ENCODE measurements at regions not wholly inside any gene's neighbourhood (a gene's known extent, or its start where the extent isn't known, plus 50 kb on each side); places are given as distances from the start of the nearest gene placed in this dataset.
"Not testable (repeated sequence)": the region's sequence is repeated elsewhere in the genome, so short reads cannot be mapped to it uniquely, and the experiment has no call there.

DNA sequence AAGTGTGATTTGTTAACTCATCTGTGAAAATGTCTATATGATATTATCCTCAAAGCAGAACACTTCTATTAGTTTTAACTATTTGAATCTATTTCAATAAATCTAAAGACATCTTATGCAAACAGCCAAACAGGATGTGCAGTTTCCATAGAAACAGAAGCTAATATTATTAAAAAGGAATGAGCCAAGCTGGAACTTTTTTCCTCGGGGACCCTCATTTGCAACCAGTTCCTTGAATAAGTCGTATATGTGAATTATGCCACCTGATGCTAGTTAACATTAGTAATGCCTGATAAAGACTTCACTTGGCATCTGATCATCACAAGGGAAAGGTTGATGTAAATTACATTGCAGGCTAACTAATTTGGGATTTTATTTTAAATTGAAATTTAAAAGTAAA, 216.9 kb upstream of the SMLR1 start:
- no peak for DNase-seq

DNA sequence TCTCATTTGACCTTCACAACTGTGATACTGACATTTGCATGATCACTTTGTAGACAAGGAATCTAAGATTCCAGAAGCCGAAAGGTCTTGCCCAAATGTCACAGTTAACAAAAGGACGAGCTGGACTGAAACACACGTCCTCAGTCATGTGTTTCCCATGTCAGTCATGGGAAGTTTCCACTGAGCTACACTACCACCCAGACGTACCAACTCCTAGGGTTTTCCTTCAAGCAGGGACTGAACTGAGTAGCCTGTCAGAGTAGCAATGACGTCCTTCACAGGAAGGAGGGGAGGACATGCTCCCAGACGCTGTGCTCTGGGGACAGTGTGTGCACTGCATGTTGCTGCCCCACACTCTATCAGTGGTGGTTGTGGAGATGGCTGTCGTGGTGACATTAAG, 215.8 kb upstream of the SMLR1 start:
- DNase-seq = no peak

GRCh38 chr6:130613176-130613575, 214.0 kb upstream of the SMLR1 start:
- no peak for DNase-seq

DNA sequence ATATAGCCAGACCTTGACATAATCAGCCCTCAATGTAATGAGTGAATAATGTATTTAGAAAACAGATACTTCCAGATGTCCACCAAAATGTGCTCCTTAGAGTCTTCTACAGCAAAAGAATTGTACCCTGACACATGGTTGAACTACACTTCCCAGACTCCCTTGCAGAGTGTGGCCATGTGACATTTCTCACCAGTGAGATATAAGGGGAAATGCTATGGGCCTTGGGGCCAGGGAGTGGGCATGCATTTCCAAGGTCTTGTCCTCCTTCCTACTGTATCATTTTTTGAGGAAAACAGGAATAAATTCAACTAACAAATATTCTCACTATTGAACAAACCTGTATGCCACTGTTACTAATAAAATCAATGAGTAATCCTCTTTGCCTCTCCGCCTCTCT, 211.4 kb upstream of the SMLR1 start:
- no peak for DNase-seq

DNA sequence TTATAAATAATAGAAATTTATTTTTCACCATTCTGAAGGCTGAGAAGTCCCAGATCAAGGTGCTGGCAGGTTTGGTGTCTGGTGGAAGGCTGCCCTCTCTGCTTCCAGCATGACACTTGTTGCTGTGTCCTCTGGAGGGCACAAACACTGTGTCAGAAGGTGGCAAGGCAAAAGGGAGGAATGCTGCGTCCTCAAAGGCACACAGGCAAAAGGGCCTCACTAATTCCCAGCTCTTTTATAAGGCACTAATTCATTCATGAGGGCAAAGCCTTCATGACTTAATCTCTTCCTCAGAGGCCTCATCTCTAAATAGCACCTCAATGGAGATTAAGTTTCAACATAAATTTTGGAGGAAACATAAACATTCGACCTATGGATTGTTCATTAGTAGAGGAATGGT, 209.5 kb upstream of the SMLR1 start:
- no peak for DNase-seq

- not testable (repeated sequence) for DNase-seq
Observed at GRCh38 chr6:130618806-130619205, 208.4 kb upstream of the SMLR1 start.

DNA sequence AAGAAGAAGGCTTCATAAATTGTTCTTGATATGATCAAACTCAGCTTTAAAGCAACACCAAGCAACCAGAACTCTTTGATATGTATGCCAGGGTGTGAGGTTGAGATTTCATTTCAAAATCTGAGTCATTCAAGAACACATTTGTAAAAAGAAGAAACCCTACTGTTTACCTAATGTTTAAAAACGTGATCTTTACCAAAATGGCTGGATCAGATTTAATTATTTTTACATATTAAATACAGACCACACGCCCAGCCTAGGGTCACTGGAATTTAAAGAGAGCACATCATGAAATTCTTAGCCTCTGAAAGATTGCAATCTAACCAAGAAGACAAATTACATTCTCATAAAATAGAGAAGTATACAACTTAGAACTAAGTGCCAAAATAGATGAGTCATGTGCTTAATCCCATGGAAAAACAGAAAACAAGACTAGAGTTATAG, 206.8 kb upstream of the SMLR1 start:
- DNase-seq = no peak

DNA sequence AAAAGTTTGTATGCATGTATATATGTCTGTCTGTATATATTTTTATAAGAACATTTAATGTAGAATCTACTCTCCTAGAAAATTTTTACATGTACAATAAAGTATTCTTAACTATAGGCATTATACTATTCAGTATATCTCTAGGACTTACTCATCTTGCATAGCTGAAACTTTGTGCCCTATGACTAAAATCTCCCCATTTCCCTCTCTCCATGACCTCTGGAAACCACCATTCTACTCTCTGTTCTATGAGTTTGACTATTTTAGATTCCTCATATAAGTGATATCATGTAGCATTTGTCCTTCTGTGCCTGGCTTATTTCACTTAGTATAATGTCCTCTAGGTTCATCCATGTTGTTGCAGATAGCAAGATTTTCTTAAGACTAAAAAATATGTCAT, 205.1 kb upstream of the SMLR1 start:
- no peak for DNase-seq

- DNase-seq = no peak
Observed at GRCh38 chr6:130624046-130624445, 203.2 kb upstream of the SMLR1 start.

GRCh38 chr6:130625825-130626527, 201.2 kb upstream of the SMLR1 start:
- DNase-seq = no peak

- DNase-seq = no peak
Observed at GRCh38 chr6:130628862-130629261, 198.3 kb upstream of the SMLR1 start.

- no peak for DNase-seq
Observed at GRCh38 chr6:130629640-130630039, 197.6 kb upstream of the SMLR1 start.

DNA sequence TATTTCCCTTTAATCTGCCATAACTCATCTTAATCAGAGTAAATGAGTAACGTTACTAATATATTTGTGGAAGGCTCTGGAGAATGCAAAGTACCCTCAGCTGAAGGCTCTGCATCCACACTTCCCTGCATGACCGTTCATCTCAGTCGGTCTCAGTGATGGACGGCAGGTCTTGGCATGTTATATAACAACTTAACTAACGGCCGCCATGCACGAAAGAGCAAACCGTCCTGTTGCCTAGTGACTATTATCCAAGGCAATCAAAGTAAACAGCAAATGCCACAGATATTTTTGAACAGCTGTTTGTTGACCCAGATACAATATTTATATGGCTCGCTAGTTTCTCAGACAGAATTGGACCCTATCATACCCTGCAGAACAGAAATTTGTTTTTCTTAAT, 194.9 kb upstream of the SMLR1 start:
- DNase-seq = peak; percentile 18

DNA sequence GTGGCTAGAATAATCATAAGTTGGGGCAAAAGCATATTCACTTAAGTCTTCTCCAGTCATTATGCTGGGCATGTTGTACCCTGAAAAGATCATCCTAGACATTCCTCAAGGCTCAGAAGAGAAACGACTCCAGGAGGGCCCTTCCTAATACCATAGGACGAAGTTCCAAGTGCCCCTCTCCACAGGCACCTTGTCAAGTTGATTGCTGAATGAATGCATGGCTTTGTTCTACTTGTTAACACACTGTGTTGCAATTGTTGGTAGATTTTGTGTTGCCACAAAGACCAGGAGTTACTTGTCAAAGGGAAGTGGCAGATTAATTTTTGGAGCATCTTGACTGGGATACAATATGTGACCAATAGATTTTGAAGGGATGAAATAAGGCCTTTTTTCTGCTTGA, 194.3 kb upstream of the SMLR1 start:
- no peak for DNase-seq

DNA sequence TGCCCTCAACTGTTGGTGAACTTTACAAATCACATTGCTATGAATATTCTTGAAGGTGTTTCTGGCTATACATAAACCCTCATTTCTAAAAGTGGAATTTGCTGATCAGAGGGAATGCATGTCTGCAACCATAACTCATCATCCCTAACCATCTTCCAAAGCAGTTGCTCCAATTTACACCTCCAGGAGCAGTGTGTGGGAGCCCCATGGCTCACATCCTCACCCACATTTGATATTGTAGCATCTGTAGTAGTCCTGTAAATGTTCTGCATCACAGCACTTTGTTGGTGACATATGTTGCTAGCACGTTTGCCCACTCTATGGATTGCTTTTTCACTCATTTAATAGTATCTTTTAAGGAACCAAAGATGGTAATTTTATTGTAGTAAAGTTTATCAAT, 183.8 kb upstream of the SMLR1 start:
- no peak for DNase-seq

DNA sequence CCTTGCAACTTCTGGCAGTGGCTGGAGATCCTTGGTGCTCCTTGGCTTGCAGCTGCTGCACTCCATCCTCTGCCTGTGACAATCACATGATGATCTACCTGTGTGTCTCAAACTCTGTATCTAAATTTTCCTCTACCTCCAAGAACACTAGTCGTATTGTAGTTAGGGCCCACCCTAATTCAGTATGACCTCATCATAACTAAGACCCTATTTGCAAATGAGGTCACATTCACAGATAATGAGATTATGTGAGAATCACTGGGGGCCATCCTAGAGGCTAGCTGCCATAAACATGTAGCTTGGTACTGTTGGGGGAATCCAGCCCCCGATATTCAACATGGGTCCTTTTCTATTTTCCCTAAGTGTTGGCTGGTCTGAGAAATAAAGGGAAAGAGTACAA, 183.0 kb upstream of the SMLR1 start:
- DNase-seq = no peak

GRCh38 chr6:130644769-130645168, 182.4 kb upstream of the SMLR1 start:
- DNase-seq = not testable (repeated sequence)

- DNase-seq = no peak
Observed at GRCh38 chr6:130647246-130647645, 180.0 kb upstream of the SMLR1 start.

DNA sequence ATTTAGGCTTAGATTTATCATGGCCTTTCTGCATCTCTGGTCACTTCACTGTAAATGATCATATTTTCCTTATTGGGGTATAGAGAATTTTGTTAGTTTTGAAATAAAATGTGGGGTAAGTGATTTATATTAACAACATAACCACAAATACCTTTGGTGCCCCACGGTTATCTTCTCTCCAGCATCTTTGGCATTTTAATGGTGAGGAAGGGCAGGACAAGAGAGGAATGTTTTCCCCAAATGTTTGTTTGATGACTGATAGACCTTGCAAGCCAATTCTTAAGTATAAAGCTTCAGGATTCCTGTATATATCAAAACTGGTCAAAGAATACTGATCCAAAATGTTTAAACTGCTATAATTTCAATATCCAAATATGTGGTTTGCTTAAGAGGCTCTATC, 171.6 kb upstream of the SMLR1 start:
- no peak for DNase-seq

DNA sequence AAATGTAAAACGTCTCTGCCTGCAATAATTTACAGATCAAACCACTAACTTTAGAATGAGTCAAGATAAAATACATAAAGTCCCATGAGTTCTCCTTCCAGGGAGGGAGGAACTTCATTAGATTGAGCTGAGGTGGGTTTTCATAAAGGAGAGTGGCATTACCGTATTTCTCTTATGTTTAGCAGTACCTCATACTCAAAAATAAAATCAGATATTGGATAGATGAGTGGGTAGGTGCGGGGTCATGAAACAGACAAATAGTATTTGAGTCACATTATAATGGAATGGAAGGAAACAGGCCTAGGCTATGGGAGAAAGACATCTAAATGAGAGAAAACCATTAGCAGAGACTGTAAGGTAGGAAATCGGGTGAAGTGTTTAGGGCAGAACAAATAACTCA, 166.1 kb upstream of the SMLR1 start:
- DNase-seq = no peak

DNA sequence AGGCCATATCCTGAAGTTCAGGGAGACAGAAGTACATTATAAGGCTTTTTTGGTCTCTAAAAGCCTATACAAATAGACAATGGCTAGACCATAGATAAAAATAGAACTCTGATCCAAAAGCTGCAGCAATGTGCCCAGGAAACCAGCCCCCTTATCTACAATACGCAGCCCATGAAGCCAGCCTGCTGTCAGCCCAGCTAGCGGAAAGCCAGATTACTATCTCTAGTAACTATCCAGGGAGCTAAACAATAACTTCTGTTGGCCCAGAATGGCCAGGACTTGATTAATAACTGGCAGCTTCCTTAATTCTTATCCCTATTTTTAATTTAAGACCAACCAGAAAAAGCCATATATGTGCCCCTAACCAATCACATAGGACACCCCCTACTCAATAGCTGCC, 160.4 kb upstream of the SMLR1 start:
- DNase-seq = no peak

GRCh38 chr6:130670142-130670541, 157.1 kb upstream of the SMLR1 start:
- no peak for DNase-seq

DNA sequence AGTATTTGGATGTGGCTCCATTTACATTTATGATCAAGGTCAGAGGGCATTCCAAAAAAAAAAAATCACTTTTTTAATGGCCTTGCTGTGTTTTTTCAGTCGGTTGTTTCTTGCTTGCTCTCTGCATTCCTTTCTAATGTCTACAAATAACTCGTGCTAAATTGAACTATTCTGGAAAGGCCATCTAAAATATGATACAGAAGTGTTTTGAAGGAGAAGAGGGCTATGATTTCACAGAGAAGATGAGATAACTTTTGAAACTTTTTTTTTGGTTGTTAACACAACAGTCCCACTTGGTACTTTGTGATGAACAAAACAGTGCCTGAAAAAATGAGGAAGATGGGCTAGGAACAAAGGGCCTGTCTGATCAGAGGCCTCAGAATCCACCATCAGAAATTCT, 156.1 kb upstream of the SMLR1 start:
- DNase-seq = no peak

- DNase-seq = no peak
Observed at GRCh38 chr6:130671577-130671976, 155.6 kb upstream of the SMLR1 start.

DNA sequence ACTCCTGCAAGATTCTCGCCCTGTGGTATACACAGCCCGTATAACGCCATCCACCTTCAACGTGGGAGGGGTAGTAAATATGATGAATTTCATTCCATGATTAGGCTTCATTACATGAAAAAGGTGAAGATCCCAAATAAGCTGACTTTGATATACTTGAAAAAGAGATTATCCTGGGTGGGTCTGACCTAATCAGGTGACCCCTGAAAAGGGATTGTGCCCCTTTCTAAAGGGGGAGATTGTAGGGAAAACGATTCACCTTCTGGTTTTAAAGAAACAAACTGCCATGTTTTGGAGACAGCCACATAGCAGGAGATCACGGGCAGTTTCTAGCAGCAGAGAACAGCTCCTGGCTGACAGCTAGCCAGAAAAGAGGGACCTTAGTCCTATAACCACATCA, 155.1 kb upstream of the SMLR1 start:
- no peak for DNase-seq

All from left kidney (tissue), 1 donor.